ENCODE measurements at regions not wholly inside any gene's neighbourhood (a gene's known extent, or its start where the extent isn't known, plus 50 kb on each side); places are given as distances from the start of the nearest gene placed in this dataset.

DNA sequence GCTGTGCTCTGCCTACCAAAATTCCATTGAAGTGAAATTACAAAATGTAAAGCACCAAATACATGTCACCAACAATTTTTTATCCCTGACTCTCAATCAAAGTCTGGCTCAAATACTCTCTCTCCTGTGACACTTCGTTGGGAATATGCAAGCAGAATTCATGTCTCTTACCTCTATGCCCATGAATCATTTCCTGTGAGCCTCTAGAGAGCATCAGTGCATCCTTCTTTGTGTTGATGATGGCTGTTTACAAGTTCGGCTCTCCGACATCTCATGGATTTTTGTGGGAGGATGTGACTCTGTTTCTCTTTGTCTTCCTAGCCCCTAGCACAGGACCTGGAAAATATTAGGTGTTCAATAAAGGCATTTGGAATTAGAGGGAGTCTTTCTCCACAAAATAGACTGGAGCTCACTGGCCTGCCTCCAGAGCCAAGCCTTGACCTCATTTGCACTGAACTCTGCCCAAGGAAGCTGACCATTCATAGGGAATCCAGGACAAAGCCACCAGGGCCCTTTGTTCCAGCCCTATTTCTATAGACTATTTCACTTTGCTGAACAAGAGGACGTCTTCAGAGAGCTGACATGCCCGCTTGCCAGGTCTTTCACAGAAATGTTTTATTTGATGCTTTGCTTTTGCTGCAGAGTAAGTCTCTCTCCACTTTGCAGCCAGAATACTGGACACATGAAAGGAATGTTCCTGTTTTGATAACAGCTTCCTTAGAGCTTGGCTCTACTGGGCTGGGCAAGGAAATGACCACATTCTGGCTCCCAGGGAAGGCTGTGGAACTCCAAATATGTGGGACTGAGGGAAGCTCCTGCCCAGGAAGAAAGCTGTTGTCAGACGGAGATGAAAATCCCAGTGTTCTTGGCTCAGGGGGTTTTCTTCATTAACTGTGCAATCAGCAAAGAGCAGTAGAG lies 194.5 kb upstream of the CDYL start:
- Mint-ChIP-seq H3K36me3 (ENCODE audit: low read depth) (peaks cover 8% of the 10 kb centered on the region), H3K4me1 (ENCODE audit: low read depth) (peaks cover 69% of the 10 kb centered on the region), H3K27me3 (ENCODE audit: insufficient read depth) (no peaks in the 10 kb centered on the region; the same call in 1 of the 2 replicates), H3K9me3 (peaks cover 6% of the 10 kb centered on the region), H3K27ac (peak overlapping the region; percentile 96), H3K4me3 (peak overlapping the region; percentile 84)
- peak; percentile 93 for DNase-seq
- TF ChIP-seq, protein P1, sequence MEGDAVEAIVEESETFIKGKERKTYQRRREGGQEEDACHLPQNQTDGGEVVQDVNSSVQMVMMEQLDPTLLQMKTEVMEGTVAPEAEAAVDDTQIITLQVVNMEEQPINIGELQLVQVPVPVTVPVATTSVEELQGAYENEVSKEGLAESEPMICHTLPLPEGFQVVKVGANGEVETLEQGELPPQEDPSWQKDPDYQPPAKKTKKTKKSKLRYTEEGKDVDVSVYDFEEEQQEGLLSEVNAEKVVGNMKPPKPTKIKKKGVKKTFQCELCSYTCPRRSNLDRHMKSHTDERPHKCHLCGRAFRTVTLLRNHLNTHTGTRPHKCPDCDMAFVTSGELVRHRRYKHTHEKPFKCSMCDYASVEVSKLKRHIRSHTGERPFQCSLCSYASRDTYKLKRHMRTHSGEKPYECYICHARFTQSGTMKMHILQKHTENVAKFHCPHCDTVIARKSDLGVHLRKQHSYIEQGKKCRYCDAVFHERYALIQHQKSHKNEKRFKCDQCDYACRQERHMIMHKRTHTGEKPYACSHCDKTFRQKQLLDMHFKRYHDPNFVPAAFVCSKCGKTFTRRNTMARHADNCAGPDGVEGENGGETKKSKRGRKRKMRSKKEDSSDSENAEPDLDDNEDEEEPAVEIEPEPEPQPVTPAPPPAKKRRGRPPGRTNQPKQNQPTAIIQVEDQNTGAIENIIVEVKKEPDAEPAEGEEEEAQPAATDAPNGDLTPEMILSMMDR (IDR thresholded peaks at IDR 0.05), result no peak

DNA sequence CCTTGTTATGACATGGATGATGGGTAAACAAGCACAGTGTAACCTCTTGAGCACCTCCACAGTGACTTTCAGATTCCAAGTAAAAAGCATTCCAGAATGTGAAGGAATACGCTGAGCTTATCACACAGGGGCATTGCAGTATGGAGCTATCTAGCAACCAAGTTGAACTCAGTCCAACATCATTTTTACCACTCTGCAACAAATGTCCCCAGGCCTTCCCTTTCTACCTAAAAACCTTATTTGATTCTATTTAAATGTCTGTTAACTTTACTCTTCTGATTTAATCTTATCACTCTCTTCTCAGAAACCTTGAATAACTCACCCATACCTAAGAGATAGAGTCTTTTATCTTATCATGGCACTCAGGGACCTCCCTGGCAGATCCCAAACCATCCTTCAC lies 195.8 kb upstream of the CDYL start:
- Mint-ChIP-seq H3K4me3 (no peak overlapping the region; the same call in 1 of the 2 replicates), H3K4me1 (ENCODE audit: low read depth) (peaks cover 72% of the 10 kb centered on the region), H3K36me3 (ENCODE audit: low read depth) (peaks cover 17% of the 10 kb centered on the region), H3K9me3 (peaks cover 6% of the 10 kb centered on the region), H3K27me3 (ENCODE audit: insufficient read depth) (peaks cover 2% of the 10 kb centered on the region), H3K27ac (peak overlapping the region; percentile 76)
- TF ChIP-seq, protein P1 (IDR thresholded peaks at IDR 0.05), result no peak
- DNase-seq, result no peak

DNA sequence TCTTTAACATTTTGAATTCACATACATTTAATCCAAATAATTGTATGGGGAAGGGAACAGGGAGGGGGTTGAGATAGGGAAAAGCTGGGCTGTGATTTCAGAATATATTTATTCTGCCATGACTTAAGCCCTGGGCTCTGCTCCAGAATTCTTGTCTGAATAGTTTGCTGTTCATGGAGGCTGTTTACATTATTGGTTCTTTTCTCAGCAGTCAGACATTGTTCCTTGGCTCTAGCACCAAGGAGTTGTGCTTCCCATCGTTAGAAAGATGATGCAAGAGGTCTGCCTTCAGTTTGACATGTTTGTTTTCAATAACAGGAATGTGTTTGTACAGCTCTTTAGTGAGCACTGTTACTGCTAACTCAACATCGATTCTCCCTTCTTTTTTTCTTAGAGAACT lies 198.8 kb upstream of the CDYL start:
- H3K4me1 Mint-ChIP-seq (ENCODE audit: low read depth), result peaks cover 51% of the 10 kb centered on the region
- peaks cover 6% of the 10 kb centered on the region for H3K9me3 Mint-ChIP-seq
- TF ChIP-seq, protein P1 (IDR thresholded peaks at IDR 0.05), result no peak

DNA sequence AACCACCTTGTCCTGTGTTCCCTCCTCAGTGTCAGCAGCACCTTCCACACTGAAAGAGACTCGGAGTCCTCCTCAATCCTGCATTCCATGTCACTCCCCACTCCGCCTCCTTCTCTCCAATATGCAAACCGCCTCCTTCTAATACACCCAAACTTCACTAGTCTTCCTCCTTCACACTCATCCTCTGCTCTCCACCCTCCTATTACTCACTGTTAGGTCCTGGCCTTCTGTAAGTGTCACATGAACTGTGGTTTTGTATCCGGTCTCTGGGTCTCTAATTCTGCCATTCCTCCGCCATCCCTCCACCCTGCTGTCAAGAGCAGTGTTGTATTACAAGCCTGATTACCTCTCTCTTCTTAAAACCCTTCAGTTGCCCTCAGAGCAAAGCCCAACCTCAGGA lies 200.5 kb upstream of the CDYL start:
- TF ChIP-seq, protein P1 (IDR thresholded peaks at IDR 0.05), result no peak
- peaks cover 2% of the 10 kb centered on the region for H3K27me3 Mint-ChIP-seq (ENCODE audit: insufficient read depth)
- peak overlapping the region; percentile 4; the same call in 1 of the 2 replicates for H3K4me3 Mint-ChIP-seq
- peaks cover 29% of the 10 kb centered on the region for H3K36me3 Mint-ChIP-seq (ENCODE audit: low read depth)
- no peak for DNase-seq
- peak overlapping the region; percentile 75 for H3K27ac Mint-ChIP-seq
- peaks cover 13% of the 10 kb centered on the region for H3K9me3 Mint-ChIP-seq
- peaks cover 35% of the 10 kb centered on the region for H3K4me1 Mint-ChIP-seq (ENCODE audit: low read depth)

More for the DNA sequence above, 198.8 kb upstream of the CDYL start:
- Mint-ChIP-seq H3K4me3 (peak overlapping the region; percentile 67), H3K27me3 (ENCODE audit: insufficient read depth) (peaks cover 2% of the 10 kb centered on the region), H3K36me3 (ENCODE audit: low read depth) (peaks cover 17% of the 10 kb centered on the region), H3K27ac (peak overlapping the region; percentile 83)
- DNase-seq, result peak; percentile 91

DNA sequence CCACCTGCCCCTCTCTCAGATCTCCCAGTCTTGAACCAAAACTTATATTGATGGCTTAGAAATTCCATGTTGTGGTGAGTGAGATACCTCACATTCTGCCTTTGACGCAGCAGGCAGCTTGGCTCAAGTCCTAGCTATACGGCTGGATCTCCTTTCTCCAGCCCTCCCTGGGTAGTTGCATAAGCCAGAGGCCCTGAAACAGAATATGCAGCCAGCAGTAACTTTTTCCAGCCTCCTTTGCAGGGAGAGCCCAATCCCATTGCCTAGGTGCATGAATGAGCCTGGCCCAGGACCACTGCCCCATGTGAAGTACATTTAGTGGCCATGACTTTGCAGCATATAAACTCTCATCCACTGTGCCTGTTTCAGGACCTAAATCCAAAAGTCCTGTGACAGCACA lies 202.2 kb upstream of the CDYL start:
- no peak for DNase-seq
- peaks cover 2% of the 10 kb centered on the region for H3K27me3 Mint-ChIP-seq (ENCODE audit: insufficient read depth)
- no peak overlapping the region for H3K27ac Mint-ChIP-seq
- H3K4me1 Mint-ChIP-seq (ENCODE audit: low read depth), result peaks cover 29% of the 10 kb centered on the region
- H3K9me3 Mint-ChIP-seq, result peaks cover 17% of the 10 kb centered on the region
- H3K36me3 Mint-ChIP-seq (ENCODE audit: low read depth), result peaks cover 29% of the 10 kb centered on the region
- TF ChIP-seq, protein P1 (IDR thresholded peaks at IDR 0.05), result no peak
- H3K4me3 Mint-ChIP-seq, result no peak overlapping the region
